ENCODE measurements at regions not wholly inside any gene's neighbourhood (a gene's known extent, or its start where the extent isn't known, plus 50 kb on each side); places are given as distances from the start of the nearest gene placed in this dataset.

GRCh38 chr2:216575465-216575864 lies 57.8 kb upstream of the IGFBP2 start:
- H4K20me1 ChIP-seq (ENCODE audit: insufficient read depth, low read length) = no peaks in the 10 kb centered on the region
- H3K79me2 ChIP-seq (ENCODE audit: insufficient read depth, low read length) = no peaks in the 10 kb centered on the region
- no peak overlapping the region for H3K4me3 ChIP-seq (ENCODE audit: insufficient read depth, low read depth, low read length)
- H3K9ac ChIP-seq (ENCODE audit: low read length) = no peak overlapping the region
- H3K36me3 ChIP-seq (ENCODE audit: insufficient read depth, low read length) = no peaks in the 10 kb centered on the region
- H3K27ac Mint-ChIP-seq (ENCODE audit: unreplicated experiment) = no peak overlapping the region
- TF ChIP-seq EZH2 (IDR thresholded peaks at IDR 0.05; ENCODE audit: insufficient read depth, low read length) = no peak
- no peak for TF ChIP-seq CTCF (IDR thresholded peaks at IDR 0.05; ENCODE audit: insufficient read depth, low read depth, low read length)
- H3K27ac ChIP-seq (ENCODE audit: low read depth, low read length) = no peak overlapping the region
- no peaks in the 10 kb centered on the region for H3K27me3 ChIP-seq (ENCODE audit: insufficient read depth, low read length)
- H3K9me3 ChIP-seq (ENCODE audit: insufficient read depth, low read depth, low read length) = no peaks in the 10 kb centered on the region
- DNase-seq (ENCODE audit: low read depth) (no peak), FAIRE-seq (no peak)
- peaks cover 11% of the 10 kb centered on the region for H3K4me1 Mint-ChIP-seq (ENCODE audit: low read depth, unreplicated experiment)
- peaks cover 13% of the 10 kb centered on the region for H3K4me1 ChIP-seq (ENCODE audit: insufficient read depth, low read length)
- no peak overlapping the region for H2AFZ ChIP-seq (ENCODE audit: low read depth, low read length)
- no peaks in the 10 kb centered on the region for H3K36me3 Mint-ChIP-seq (ENCODE audit: low read depth, unreplicated experiment)
- H3K9me3 Mint-ChIP-seq (ENCODE audit: unreplicated experiment) = peaks cover 1% of the 10 kb centered on the region
- peaks cover 6% of the 10 kb centered on the region for H3K27me3 Mint-ChIP-seq (ENCODE audit: low read depth, unreplicated experiment)
- no peak overlapping the region for H3K4me2 ChIP-seq (ENCODE audit: low read length)
- no peak overlapping the region for H3K4me3 Mint-ChIP-seq (ENCODE audit: unreplicated experiment)

GRCh38 chr2:216576616-216577015 lies 56.6 kb upstream of the IGFBP2 start:
- no peaks in the 10 kb centered on the region for H3K36me3 ChIP-seq (ENCODE audit: insufficient read depth, low read length)
- no peak overlapping the region for H2AFZ ChIP-seq (ENCODE audit: low read depth, low read length)
- no peaks in the 10 kb centered on the region for H3K9me3 ChIP-seq (ENCODE audit: insufficient read depth, low read depth, low read length)
- H3K9ac ChIP-seq (ENCODE audit: low read length) = no peak overlapping the region
- peaks cover 13% of the 10 kb centered on the region for H3K4me1 ChIP-seq (ENCODE audit: insufficient read depth, low read length)
- peaks cover 7% of the 10 kb centered on the region for H3K27me3 Mint-ChIP-seq (ENCODE audit: low read depth, unreplicated experiment)
- peaks cover 7% of the 10 kb centered on the region for H3K4me1 Mint-ChIP-seq (ENCODE audit: low read depth, unreplicated experiment)
- no peak for TF ChIP-seq EZH2 (IDR thresholded peaks at IDR 0.05; ENCODE audit: insufficient read depth, low read length)
- no peak for TF ChIP-seq CTCF (IDR thresholded peaks at IDR 0.05; ENCODE audit: insufficient read depth, low read depth, low read length)
- no peak overlapping the region for H3K27ac ChIP-seq (ENCODE audit: low read depth, low read length)
- no peaks in the 10 kb centered on the region for H4K20me1 ChIP-seq (ENCODE audit: insufficient read depth, low read length)
- no peak overlapping the region for H3K27ac Mint-ChIP-seq (ENCODE audit: unreplicated experiment)
- H3K27me3 ChIP-seq (ENCODE audit: insufficient read depth, low read length) = no peaks in the 10 kb centered on the region
- peaks cover 1% of the 10 kb centered on the region for H3K9me3 Mint-ChIP-seq (ENCODE audit: unreplicated experiment)
- H3K36me3 Mint-ChIP-seq (ENCODE audit: low read depth, unreplicated experiment) = no peaks in the 10 kb centered on the region
- no peak overlapping the region for H3K4me2 ChIP-seq (ENCODE audit: low read length)
- DNase-seq (ENCODE audit: low read depth) (no peak), FAIRE-seq (no peak)
- H3K79me2 ChIP-seq (ENCODE audit: insufficient read depth, low read length) = no peaks in the 10 kb centered on the region
- no peak overlapping the region for H3K4me3 Mint-ChIP-seq (ENCODE audit: unreplicated experiment)
- H3K4me3 ChIP-seq (ENCODE audit: insufficient read depth, low read depth, low read length) = no peak overlapping the region

GRCh38 chr2:216578325-216578724 lies 54.9 kb upstream of the IGFBP2 start:
- TF ChIP-seq EZH2 (IDR thresholded peaks at IDR 0.05; ENCODE audit: insufficient read depth, low read length) (no peak), CTCF (IDR thresholded peaks at IDR 0.05; ENCODE audit: insufficient read depth, low read depth, low read length) (no peak)
- Histone ChIP-seq H3K27me3 (ENCODE audit: insufficient read depth, low read length) (no peaks in the 10 kb centered on the region), H3K79me2 (ENCODE audit: insufficient read depth, low read length) (no peaks in the 10 kb centered on the region), H3K27ac (ENCODE audit: low read depth, low read length) (no peak overlapping the region), H3K36me3 (ENCODE audit: insufficient read depth, low read length) (no peaks in the 10 kb centered on the region), H3K4me3 (ENCODE audit: insufficient read depth, low read depth, low read length) (no peak overlapping the region), H3K4me2 (ENCODE audit: low read length) (peak overlapping the region; percentile 60), H3K4me1 (ENCODE audit: insufficient read depth, low read length) (peaks cover 20% of the 10 kb centered on the region), H3K9ac (ENCODE audit: low read length) (peak overlapping the region; percentile 17), H2AFZ (ENCODE audit: low read depth, low read length) (no peak overlapping the region), H3K9me3 (ENCODE audit: insufficient read depth, low read depth, low read length) (no peaks in the 10 kb centered on the region), H4K20me1 (ENCODE audit: insufficient read depth, low read length) (no peaks in the 10 kb centered on the region)
- Mint-ChIP-seq H3K4me1 (ENCODE audit: low read depth, unreplicated experiment) (peaks cover 16% of the 10 kb centered on the region), H3K9me3 (ENCODE audit: unreplicated experiment) (peaks cover 1% of the 10 kb centered on the region), H3K27ac (ENCODE audit: unreplicated experiment) (no peak overlapping the region), H3K36me3 (ENCODE audit: low read depth, unreplicated experiment) (no peaks in the 10 kb centered on the region), H3K27me3 (ENCODE audit: low read depth, unreplicated experiment) (peaks cover 7% of the 10 kb centered on the region), H3K4me3 (ENCODE audit: unreplicated experiment) (no peak overlapping the region)
- peak; percentile 36 for DNase-seq (ENCODE audit: low read depth)
- no peak for FAIRE-seq
